Mucosa of descending colon (tissue), 3 donors: ENCODE measurements at regions not wholly inside any gene's neighbourhood (a gene's known extent, or its start where the extent isn't known, plus 50 kb on each side); places are given as distances from the start of the nearest gene placed in this dataset.

Experiments
- ATAC-seq: fragments of 200-7000 bp; cut with Tn5 transposase; one replicate; pipeline ENCODE4 v1.9.1; 2020; ENCODE audit warnings: mild to moderate bottlenecking, moderate library complexity
- DNase-seq, 3 donors: peaks; one replicate each; pipeline ENCODE4 v3.0.0-alpha.2; 2020
- H3K36me3 ChIP-seq: fragments of 200-600 bp; one replicate; pipeline ENCODE4 v1.8.0; 2021; ENCODE audit warnings: low read depth, mild to moderate bottlenecking
- H3K4me1 ChIP-seq: fragments of 200-600 bp; one replicate; pipeline ENCODE4 v1.8.0; 2021; ENCODE audit warnings: low read depth, mild to moderate bottlenecking
- H3K4me3 ChIP-seq: fragments of 200-600 bp; one replicate; pipeline ENCODE4 v1.8.0; 2021; ENCODE audit warnings: mild to moderate bottlenecking
- H3K9me3 ChIP-seq: fragments of 200-600 bp; one replicate; pipeline ENCODE4 v1.8.0; 2021; ENCODE audit warnings: mild to moderate bottlenecking
- CTCF ChIP-seq: fragments of 200-600 bp; IDR thresholded peaks from one replicate; pipeline ENCODE4 v1.8.0; 2022; ENCODE audit warnings: antibody characterized with exemption, mild to moderate bottlenecking
- intact Hi-C, 2 donors: fragments of 100-400 bp; cut with DNase I in 1 of 2; cut with micrococcal nuclease in 1 of 2; formaldehyde crosslinking; loops; one replicate each; pipeline versions ENCODE4 v1.11.0 to v1.11.1; 2022; cut with DNase I, micrococcal nuclease
- donor health status: DM: no; HTN: no; CAD: no; lungs with moderate emphysema.
- donor health status: DM: no; HTN: no; CAD: no.
- donor health status: DM: no; HTN: yes; CAD: no.

- ATAC-seq (no peak), DNase-seq (no peak)
- Histone ChIP-seq H3K4me1 (no peaks in the 10 kb centered on the region), H3K4me3 (no peak overlapping the region), H3K36me3 (no peaks in the 10 kb centered on the region), H3K9me3 (no peaks in the 10 kb centered on the region)
- intact Hi-C loops = no loop called here
- TF ChIP-seq CTCF = no peak
Observed at GRCh38 chr5:66246608-66247007, 102.5 kb downstream of the SREK1 start.

- intact Hi-C loops = no loop called here
- H3K4me1 ChIP-seq = no peaks in the 10 kb centered on the region
- ATAC-seq (no peak), DNase-seq (no peak)
- TF ChIP-seq CTCF = no peak
- H3K9me3 ChIP-seq = no peaks in the 10 kb centered on the region
- H3K4me3 ChIP-seq = no peak overlapping the region
- no peaks in the 10 kb centered on the region for H3K36me3 ChIP-seq
Observed at GRCh38 chr5:66247176-66247960, 103.3 kb downstream of the SREK1 start.

- no peaks in the 10 kb centered on the region for H3K4me1 ChIP-seq
- no peak overlapping the region for H3K4me3 ChIP-seq
- ATAC-seq (no peak), DNase-seq (no peak)
- H3K36me3 ChIP-seq = no peaks in the 10 kb centered on the region
- intact Hi-C loops = no loop called here
- TF ChIP-seq CTCF = no peak
- H3K9me3 ChIP-seq = no peaks in the 10 kb centered on the region
Observed at GRCh38 chr5:66248874-66249273, 104.8 kb downstream of the SREK1 start.

GRCh38 chr5:66249920-66250319 lies 105.8 kb downstream of the SREK1 start:
- Histone ChIP-seq H3K4me3 (no peak overlapping the region), H3K36me3 (no peaks in the 10 kb centered on the region), H3K4me1 (no peaks in the 10 kb centered on the region), H3K9me3 (no peaks in the 10 kb centered on the region)
- intact Hi-C loops = no loop called here
- TF ChIP-seq CTCF = no peak
- ATAC-seq (no peak), DNase-seq (no peak)

- intact Hi-C loops = no loop called here
- Histone ChIP-seq H3K4me1 (no peaks in the 10 kb centered on the region), H3K4me3 (no peak overlapping the region), H3K36me3 (no peaks in the 10 kb centered on the region), H3K9me3 (no peaks in the 10 kb centered on the region)
- DNase-seq (no peak), ATAC-seq (no peak)
- TF ChIP-seq CTCF = no peak
Observed at GRCh38 chr5:66252849-66253248, 108.7 kb downstream of the SREK1 start.

- Histone ChIP-seq H3K4me1 (no peaks in the 10 kb centered on the region), H3K9me3 (no peaks in the 10 kb centered on the region), H3K36me3 (no peaks in the 10 kb centered on the region), H3K4me3 (no peak overlapping the region)
- intact Hi-C loops = no loop called here
- DNase-seq (no peak), ATAC-seq (no peak)
- no peak for TF ChIP-seq CTCF
Observed at GRCh38 chr5:66255714-66256113, 111.6 kb downstream of the SREK1 start.
